Activated naive CD4-positive, alpha-beta T cell treated with anti-CD3 and anti-CD28 coated beads for 36 hours (primary cell): ENCODE measurements at regions not wholly inside any gene's neighbourhood (a gene's known extent, or its start where the extent isn't known, plus 50 kb on each side); places are given as distances from the start of the nearest gene placed in this dataset.

Source experiments
- CTCF ChIA-PET: fragments of 350-600 bp; sonication (Branson Sonifier 250); formaldehyde crosslinking; loops from one replicate; lab custom pipeline; 2021; ENCODE audit warnings: antibody characterized with exemption; lab: Charles Lee
- DNase-seq: peaks from one replicate; pipeline ENCODE4 v3.0.0-alpha.2; 2020
- H3K27ac Mint-ChIP-seq: one replicate; pipeline ENCODE4 v1.8.0; 2021; ENCODE audit warnings: mild to moderate bottlenecking, mixed read lengths
- H3K27me3 Mint-ChIP-seq: one replicate; pipeline ENCODE4 v1.8.0; 2021; ENCODE audit warnings: low read depth, mixed read lengths
- H3K36me3 Mint-ChIP-seq: one replicate; pipeline ENCODE4 v1.8.0; 2021; ENCODE audit warnings: low read depth, mixed read lengths
- H3K4me1 Mint-ChIP-seq: one replicate; pipeline ENCODE4 v1.8.0; 2021; ENCODE audit warnings: low read depth, mixed read lengths
- H3K4me3 Mint-ChIP-seq: one replicate; pipeline ENCODE4 v1.8.0; 2021; ENCODE audit warnings: mild to moderate bottlenecking, moderate library complexity, mixed read lengths
- H3K9me3 Mint-ChIP-seq: one replicate; pipeline ENCODE4 v1.8.0; 2021; ENCODE audit warnings: mixed read lengths
- intact Hi-C: fragments of 100-400 bp; cut with micrococcal nuclease; formaldehyde crosslinking; loops from one replicate; pipeline ENCODE4 v1.15.1; 2023

GRCh38 chr10:123459371-123460091, 206.6 kb upstream of the GPR26 start:
- intact Hi-C loops = no loop called here
- no peak for DNase-seq
- Mint-ChIP-seq H3K27ac (no peak overlapping the region), H3K4me1 (no peaks in the 10 kb centered on the region), H3K4me3 (no peak overlapping the region), H3K36me3 (no peaks in the 10 kb centered on the region), H3K9me3 (no peaks in the 10 kb centered on the region), H3K27me3 (peaks cover 3% of the 10 kb centered on the region)
- CTCF ChIA-PET = no interaction called here

- H3K4me3 Mint-ChIP-seq = no peak overlapping the region
- intact Hi-C loops = no loop called here
- CTCF ChIA-PET = no interaction called here
- no peaks in the 10 kb centered on the region for H3K9me3 Mint-ChIP-seq
- no peak for DNase-seq
- no peak overlapping the region for H3K27ac Mint-ChIP-seq
- peaks cover 3% of the 10 kb centered on the region for H3K27me3 Mint-ChIP-seq
- no peaks in the 10 kb centered on the region for H3K36me3 Mint-ChIP-seq
- no peaks in the 10 kb centered on the region for H3K4me1 Mint-ChIP-seq
These were observed 203.9 kb upstream of the GPR26 start for GRCh38 chr10:123462246-123462645.

DNA sequence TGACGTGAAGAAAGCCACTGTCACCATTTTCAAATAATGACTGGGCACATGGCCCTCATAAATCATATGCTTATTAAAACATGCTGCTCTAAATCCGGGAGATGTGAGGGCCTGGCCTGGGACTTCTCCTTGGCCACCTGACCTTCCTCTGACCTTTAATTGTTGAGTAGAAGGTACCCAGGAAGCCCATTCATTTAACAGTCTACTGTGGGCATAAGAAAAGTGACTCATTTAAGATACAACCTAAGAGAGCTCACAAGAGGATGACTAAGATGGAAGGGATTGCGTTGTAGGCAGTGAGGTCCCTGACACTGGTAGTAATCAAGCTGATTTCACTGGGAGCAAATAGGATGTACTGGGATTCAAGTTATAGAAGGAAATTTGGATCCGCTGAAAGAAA, 203.4 kb upstream of the GPR26 start:
- Mint-ChIP-seq H3K27ac (no peak overlapping the region), H3K36me3 (no peaks in the 10 kb centered on the region), H3K4me1 (no peaks in the 10 kb centered on the region), H3K9me3 (no peaks in the 10 kb centered on the region), H3K4me3 (no peak overlapping the region), H3K27me3 (peaks cover 3% of the 10 kb centered on the region)
- DNase-seq = no peak
- CTCF ChIA-PET = no interaction called here
- intact Hi-C loops = no loop called here

GRCh38 chr10:123463181-123463580, 203.0 kb upstream of the GPR26 start:
- no peaks in the 10 kb centered on the region for H3K36me3 Mint-ChIP-seq
- no peaks in the 10 kb centered on the region for H3K9me3 Mint-ChIP-seq
- DNase-seq = no peak
- peaks cover 3% of the 10 kb centered on the region for H3K27me3 Mint-ChIP-seq
- H3K4me1 Mint-ChIP-seq = no peaks in the 10 kb centered on the region
- H3K4me3 Mint-ChIP-seq = no peak overlapping the region
- no peak overlapping the region for H3K27ac Mint-ChIP-seq
- intact Hi-C loops = no loop called here
- CTCF ChIA-PET = no interaction called here

- Mint-ChIP-seq H3K4me1 (no peaks in the 10 kb centered on the region), H3K36me3 (no peaks in the 10 kb centered on the region), H3K27me3 (peaks cover 4% of the 10 kb centered on the region), H3K4me3 (no peak overlapping the region), H3K27ac (no peak overlapping the region), H3K9me3 (no peaks in the 10 kb centered on the region)
- intact Hi-C loops = no loop called here
- CTCF ChIA-PET = no interaction called here
- no peak for DNase-seq
These were observed 202.5 kb upstream of the GPR26 start for GRCh38 chr10:123463698-123464097.

DNA sequence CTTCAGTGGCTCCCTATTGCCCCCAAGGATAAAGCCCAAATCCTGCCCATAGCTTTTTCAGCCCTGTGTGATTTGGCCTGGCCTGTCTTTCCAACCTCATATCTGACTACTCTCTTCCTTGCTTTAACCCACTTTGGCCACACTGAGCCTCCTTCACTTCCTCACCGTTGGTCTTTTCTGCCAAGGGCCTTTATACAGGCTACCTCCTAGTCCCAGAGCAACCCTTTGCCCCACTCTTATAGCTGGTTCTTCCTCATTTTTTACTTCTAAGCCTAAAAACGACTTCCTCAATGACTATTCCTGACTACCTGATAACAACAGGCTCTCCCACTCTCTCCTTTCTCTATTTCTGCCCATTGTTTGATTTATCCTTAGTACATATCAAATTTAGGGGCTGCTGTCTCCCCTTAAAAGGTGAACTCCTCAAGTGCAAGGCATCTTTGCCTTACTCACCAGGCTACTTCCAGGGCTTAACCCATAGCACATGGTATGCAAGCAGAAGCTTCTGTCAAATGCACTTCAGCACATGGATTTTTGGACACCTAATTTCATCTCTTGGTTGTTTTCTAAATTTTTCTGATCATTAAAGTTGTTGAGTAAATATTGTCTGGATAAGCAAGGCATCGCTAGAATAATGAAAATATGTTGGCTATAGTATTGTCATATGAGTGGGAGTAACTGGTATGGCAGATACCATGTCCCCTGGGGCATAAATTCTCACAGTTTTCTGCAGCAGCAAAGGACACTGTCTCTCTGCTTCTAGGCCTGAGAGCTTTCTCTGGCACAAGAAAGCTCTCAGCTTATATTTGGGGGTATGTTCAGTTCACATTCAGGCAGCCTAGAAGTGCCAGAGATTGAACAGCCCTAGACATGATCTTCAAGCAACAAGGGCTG, 201.5 kb upstream of the GPR26 start:
- CTCF ChIA-PET = no interaction called here
- intact Hi-C loops = no loop called here
- no peak for DNase-seq
- Mint-ChIP-seq H3K4me3 (no peak overlapping the region), H3K4me1 (no peaks in the 10 kb centered on the region), H3K27ac (no peak overlapping the region), H3K36me3 (no peaks in the 10 kb centered on the region), H3K27me3 (peaks cover 6% of the 10 kb centered on the region), H3K9me3 (no peaks in the 10 kb centered on the region)

GRCh38 chr10:123470336-123470921, 195.7 kb upstream of the GPR26 start:
- H3K4me1 Mint-ChIP-seq = no peaks in the 10 kb centered on the region
- intact Hi-C loops = no loop called here
- no peak overlapping the region for H3K4me3 Mint-ChIP-seq
- CTCF ChIA-PET = no interaction called here
- no peak for DNase-seq
- H3K27ac Mint-ChIP-seq = no peak overlapping the region
- H3K9me3 Mint-ChIP-seq = no peaks in the 10 kb centered on the region
- peaks cover 17% of the 10 kb centered on the region for H3K27me3 Mint-ChIP-seq
- H3K36me3 Mint-ChIP-seq = no peaks in the 10 kb centered on the region

DNA sequence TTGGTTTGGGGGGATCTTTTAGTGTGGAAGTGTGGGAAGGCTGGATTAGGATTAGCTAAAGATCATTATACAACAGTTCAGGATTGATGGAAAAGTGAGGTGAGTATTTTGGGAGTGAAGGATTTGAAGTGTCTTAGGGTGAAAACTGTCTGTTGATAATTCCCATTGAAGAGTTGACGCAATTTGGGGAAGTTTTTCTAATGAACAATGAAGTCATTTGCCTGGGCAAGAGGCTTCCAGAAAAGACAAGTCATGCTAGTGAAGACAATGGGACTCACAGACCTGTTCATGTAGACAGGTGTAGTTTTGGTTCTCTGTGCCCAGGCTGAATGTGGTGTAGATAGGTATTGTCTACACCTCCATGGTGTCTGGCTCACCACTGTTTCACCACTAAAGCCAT, 194.3 kb upstream of the GPR26 start:
- no peak overlapping the region for H3K4me3 Mint-ChIP-seq
- no peaks in the 10 kb centered on the region for H3K4me1 Mint-ChIP-seq
- H3K9me3 Mint-ChIP-seq = no peaks in the 10 kb centered on the region
- intact Hi-C loops = no loop called here
- DNase-seq = no peak
- H3K27ac Mint-ChIP-seq = no peak overlapping the region
- H3K27me3 Mint-ChIP-seq = peaks cover 17% of the 10 kb centered on the region
- CTCF ChIA-PET = no interaction called here
- H3K36me3 Mint-ChIP-seq = no peaks in the 10 kb centered on the region

DNA sequence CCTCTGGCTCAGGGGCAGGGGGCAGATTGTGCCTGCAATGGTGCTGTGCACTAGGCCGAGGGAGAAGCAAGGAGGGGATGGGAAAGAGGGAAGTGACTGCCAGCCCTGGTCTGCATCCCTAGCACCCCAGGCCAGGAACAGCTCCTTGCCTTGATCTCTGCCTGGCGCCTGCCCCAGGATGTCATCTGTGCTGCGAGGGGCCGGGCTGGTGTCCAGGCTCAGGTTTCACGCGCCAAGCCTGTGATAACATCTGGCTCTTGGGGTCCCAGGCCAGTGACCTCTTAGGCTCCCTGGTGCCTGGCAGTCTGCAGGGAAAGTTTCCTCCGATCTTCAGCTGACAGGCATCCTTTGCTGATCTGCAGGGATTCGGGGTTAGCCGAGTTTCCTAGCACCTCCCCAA, 193.5 kb upstream of the GPR26 start:
- Mint-ChIP-seq H3K36me3 (no peaks in the 10 kb centered on the region), H3K27me3 (peaks cover 17% of the 10 kb centered on the region), H3K4me1 (no peaks in the 10 kb centered on the region), H3K27ac (no peak overlapping the region), H3K9me3 (no peaks in the 10 kb centered on the region), H3K4me3 (no peak overlapping the region)
- intact Hi-C loops = no loop called here
- CTCF ChIA-PET = no interaction called here
- no peak for DNase-seq

GRCh38 chr10:123474700-123475099, 191.5 kb upstream of the GPR26 start:
- DNase-seq = no peak
- Mint-ChIP-seq H3K27me3 (peaks cover 14% of the 10 kb centered on the region), H3K4me3 (no peak overlapping the region), H3K9me3 (no peaks in the 10 kb centered on the region), H3K27ac (no peak overlapping the region), H3K4me1 (no peaks in the 10 kb centered on the region), H3K36me3 (no peaks in the 10 kb centered on the region)
- intact Hi-C loops = no loop called here
- CTCF ChIA-PET = no interaction called here

GRCh38 chr10:123475466-123475865, 190.7 kb upstream of the GPR26 start:
- Mint-ChIP-seq H3K36me3 (no peaks in the 10 kb centered on the region), H3K9me3 (no peaks in the 10 kb centered on the region), H3K4me1 (no peaks in the 10 kb centered on the region), H3K27ac (no peak overlapping the region), H3K27me3 (peaks cover 19% of the 10 kb centered on the region), H3K4me3 (no peak overlapping the region)
- intact Hi-C loops = no loop called here
- CTCF ChIA-PET = no interaction called here
- DNase-seq = no peak

DNA sequence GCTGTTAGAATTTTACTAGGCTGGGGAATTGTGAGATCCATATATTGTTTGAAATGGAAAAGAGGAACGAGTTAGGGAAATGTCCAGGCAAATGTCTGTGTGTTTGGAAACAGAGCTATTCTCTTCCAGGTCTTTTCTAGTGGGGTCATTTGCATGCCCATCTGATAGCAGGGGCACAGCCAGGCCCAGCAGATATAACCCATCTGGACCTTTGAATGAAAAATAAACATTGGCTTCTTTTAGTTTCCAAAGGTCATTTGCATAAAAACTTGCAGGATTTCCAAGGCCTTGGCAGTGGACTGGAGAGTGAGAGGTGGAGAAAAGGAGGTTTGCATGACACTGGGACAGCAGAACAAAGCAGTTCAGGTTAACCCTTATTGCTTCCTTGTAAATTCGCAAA, 188.0 kb upstream of the GPR26 start:
- Mint-ChIP-seq H3K4me1 (no peaks in the 10 kb centered on the region), H3K27me3 (peaks cover 16% of the 10 kb centered on the region), H3K9me3 (no peaks in the 10 kb centered on the region), H3K4me3 (no peak overlapping the region), H3K27ac (no peak overlapping the region), H3K36me3 (no peaks in the 10 kb centered on the region)
- intact Hi-C loops = no loop called here
- CTCF ChIA-PET = no interaction called here
- no peak for DNase-seq

DNA sequence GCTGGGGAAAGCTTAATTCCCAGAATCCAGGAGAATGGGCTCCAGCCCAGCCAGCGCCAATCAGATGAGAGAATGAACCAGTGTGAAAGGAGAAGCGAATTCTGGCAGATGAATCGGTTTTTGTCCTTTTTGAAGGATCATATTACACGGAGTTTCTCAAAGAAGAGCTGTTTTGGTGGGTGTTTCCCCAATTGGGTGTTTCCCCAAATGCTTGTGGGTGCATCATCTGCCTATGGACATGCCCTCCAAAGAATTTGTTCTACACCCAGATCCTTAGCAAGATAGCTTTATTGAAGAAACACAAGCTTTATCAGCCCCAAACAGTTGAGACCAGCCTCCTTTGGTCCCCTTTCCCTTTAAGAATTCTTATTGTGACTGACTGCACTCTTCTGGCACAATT, 186.5 kb upstream of the GPR26 start:
- H3K4me1 Mint-ChIP-seq = no peaks in the 10 kb centered on the region
- intact Hi-C loops = no loop called here
- DNase-seq = no peak
- no peak overlapping the region for H3K27ac Mint-ChIP-seq
- H3K36me3 Mint-ChIP-seq = no peaks in the 10 kb centered on the region
- H3K9me3 Mint-ChIP-seq = no peaks in the 10 kb centered on the region
- H3K4me3 Mint-ChIP-seq = no peak overlapping the region
- H3K27me3 Mint-ChIP-seq = peaks cover 10% of the 10 kb centered on the region
- CTCF ChIA-PET = no interaction called here
